ENCODE measurements at regions not wholly inside any gene's neighbourhood (a gene's known extent, or its start where the extent isn't known, plus 50 kb on each side); places are given as distances from the start of the nearest gene placed in this dataset.

- no peak overlapping the region for H3K4me3 ChIP-seq (ENCODE audit: low read depth, low read length)
- TF ChIP-seq CTCF (IDR thresholded peaks at IDR 0.05; ENCODE audit: insufficient read depth, low read depth, low read length) = no peak
- DNase-seq (ENCODE audit: low read depth) = no peak
Measured at GRCh38 chr9:82670000-82670399, 392.9 kb downstream of the RASEF start.

GRCh38 chr9:82670726-82671125, 392.2 kb downstream of the RASEF start:
- no peak for TF ChIP-seq CTCF (IDR thresholded peaks at IDR 0.05; ENCODE audit: insufficient read depth, low read depth, low read length)
- H3K4me3 ChIP-seq (ENCODE audit: low read depth, low read length) = no peak overlapping the region
- no peak for DNase-seq (ENCODE audit: low read depth)

GRCh38 chr9:82673201-82673600, 389.7 kb downstream of the RASEF start:
- no peak for TF ChIP-seq CTCF (IDR thresholded peaks at IDR 0.05; ENCODE audit: insufficient read depth, low read depth, low read length)
- no peak for DNase-seq (ENCODE audit: low read depth)
- no peak overlapping the region for H3K4me3 ChIP-seq (ENCODE audit: low read depth, low read length)

- no peak for DNase-seq (ENCODE audit: low read depth)
- no peak for TF ChIP-seq CTCF (IDR thresholded peaks at IDR 0.05; ENCODE audit: insufficient read depth, low read depth, low read length)
Measured at GRCh38 chr9:82673919-82674318, 389.0 kb downstream of the RASEF start.

GRCh38 chr9:82675102-82675501, 387.8 kb downstream of the RASEF start:
- TF ChIP-seq CTCF (IDR thresholded peaks at IDR 0.05; ENCODE audit: insufficient read depth, low read depth, low read length) = no peak
- H3K4me3 ChIP-seq (ENCODE audit: low read depth, low read length) = no peak overlapping the region
- no peak for DNase-seq (ENCODE audit: low read depth)

More at GRCh38 chr9:82673919-82674318, 389.0 kb downstream of the RASEF start:
- no peak overlapping the region for H3K4me3 ChIP-seq (ENCODE audit: low read depth, low read length)

- H3K4me3 ChIP-seq (ENCODE audit: low read depth, low read length) = no peak overlapping the region
- no peak for TF ChIP-seq CTCF (IDR thresholded peaks at IDR 0.05; ENCODE audit: insufficient read depth, low read depth, low read length)
- DNase-seq (ENCODE audit: low read depth) = no peak
Measured at GRCh38 chr9:82675605-82676004, 387.3 kb downstream of the RASEF start.

- no peak overlapping the region for H3K4me3 ChIP-seq (ENCODE audit: low read depth, low read length)
- TF ChIP-seq CTCF (IDR thresholded peaks at IDR 0.05; ENCODE audit: insufficient read depth, low read depth, low read length) = no peak
- no peak for DNase-seq (ENCODE audit: low read depth)
Measured at GRCh38 chr9:82677086-82677485, 385.9 kb downstream of the RASEF start.

Measured in fibroblast of villous mesenchyme (primary cell).